K562 (cell line): ENCODE measurements at regions not wholly inside any gene's neighbourhood (a gene's known extent, or its start where the extent isn't known, plus 50 kb on each side); places are given as distances from the start of the nearest gene placed in this dataset.

Source experiments
- ATAC-seq: fragments of 200-7000 bp; cut with Tn5 transposase; 3 replicates; pipeline ENCODE4 v1.9.1; 2020; ENCODE audit warnings: moderate library complexity
- BruUV-seq: library from RNA; stranded (reverse); fragments of 400-500 nt; replicated peaks from 2 replicates; lab custom pipeline; 2021; lab: Mats Ljungman, UMichigan
- CTCF ChIA-PET: fragments of 300-600 bp; formaldehyde crosslinking; extraction: SDS; loops from one replicate; lab custom pipeline; 2021; ENCODE audit warnings: low intra/inter-chr PET ratio; lab: Yijun Ruan, JAX
- POLR2A ChIA-PET: fragments of 300-600, 350-650 bp; sonication (Branson Sonifier 250); formaldehyde crosslinking; extraction: SDS; loops from one replicate; lab custom pipeline; 2021; ENCODE audit warnings: antibody characterized with exemption, inconsistent platforms; lab: Yijun Ruan, JAX
- DNase-seq, 4 experiments: peaks; one replicate each; pipeline versions ENCODE4 v3.0.0 to v3.0.0-alpha.2; 2011 to 2018; ENCODE audit warnings: low spot score in 3 of 4, mixed read lengths in 3 of 4; ENCODE audit errors: extremely low read depth in 1 of 4
- FAIRE-seq: peaks from 2 replicates; lab custom pipeline; 2011; peaks lifted over from hg19 to GRCh38; lab: Jason Lieb, UNC
- H2AFZ ChIP-seq: 2 replicates; pipeline ENCODE4 v1.6.0; 2011; ENCODE audit warnings: low read depth, low read length, control low read depth, inconsistent platforms
- H3K27ac ChIP-seq: fragments of 200-600 bp; 3 replicates; pipeline ENCODE4 v1.8.0; 2011; ENCODE audit warnings: low read depth, mild to moderate bottlenecking, control low read depth, inconsistent platforms, low read length, moderate library complexity, mixed read lengths; ENCODE audit errors: extremely low read depth
- H3K27me3 ChIP-seq, 2 experiments: fragments of 300-600 bp in 1 of 2; 2 replicates in 1 of 2; 3 replicates in 1 of 2; pipeline versions ENCODE4 v1.6.0 to v1.8.0; 2011; ENCODE audit warnings: inconsistent platforms in 2 of 2, low read length in 2 of 2, mild to moderate bottlenecking in 1 of 2, mixed read lengths in 1 of 2, moderate library complexity in 1 of 2; ENCODE audit not compliant: control insufficient read depth in 2 of 2, insufficient read depth in 2 of 2
- H3K36me3 ChIP-seq: fragments of 300-600 bp; 3 replicates; pipeline ENCODE4 v1.8.0; 2011; ENCODE audit warnings: mild to moderate bottlenecking, low read length, inconsistent platforms; ENCODE audit not compliant: control insufficient read depth, insufficient read depth
- H3K4me1 ChIP-seq, 2 experiments: fragments of 200-600 bp in 1 of 2; replicated peaks in 1 of 2; 2 replicates in 1 of 2; 3 replicates in 1 of 2; pipeline versions ENCODE4 v1.5.1 to v1.8.0; 2011; ENCODE audit warnings: inconsistent platforms in 2 of 2, low read length in 2 of 2, mild to moderate bottlenecking in 1 of 2, mixed read lengths in 1 of 2, moderate library complexity in 1 of 2; ENCODE audit not compliant: control insufficient read depth in 2 of 2, insufficient read depth in 2 of 2
- H3K4me2 ChIP-seq: 2 replicates; pipeline ENCODE4 v1.6.1; 2011; ENCODE audit warnings: low read length, control low read depth, inconsistent platforms, mixed read lengths; ENCODE audit not compliant: insufficient read depth
- H3K4me3 ChIP-seq: fragments of 200-600 bp; sonication (generic), shearing (Covaris generic); 2 replicates; pipeline ENCODE4 v1.5.1; 2016; ENCODE audit warnings: control low read depth, inconsistent platforms
- H3K79me2 ChIP-seq: fragments of 200-600 bp; 3 replicates; pipeline ENCODE4 v1.8.0; 2011; ENCODE audit warnings: low read length, inconsistent platforms; ENCODE audit not compliant: control insufficient read depth, insufficient read depth
- H3K9ac ChIP-seq, 2 experiments: 2 replicates each; pipeline versions ENCODE4 v1.6.0 to v1.6.1; 2011; ENCODE audit warnings: low read depth in 2 of 2, low read length in 2 of 2, control low read depth in 1 of 2, inconsistent platforms in 1 of 2, mild to moderate bottlenecking in 1 of 2, mixed read lengths in 1 of 2; ENCODE audit not compliant: insufficient read depth in 1 of 2
- H3K9me1 ChIP-seq: one replicate; pipeline ENCODE4 v1.6.0; 2011; ENCODE audit warnings: inconsistent platforms, mild to moderate bottlenecking, low read length, moderate library complexity; ENCODE audit not compliant: control insufficient read depth, insufficient read depth
- H3K9me3 ChIP-seq: replicated peaks from 2 replicates; pipeline ENCODE4 v1.5.1; 2011; ENCODE audit warnings: low read depth, low read length, inconsistent platforms; ENCODE audit not compliant: control insufficient read depth, insufficient read depth
- H4K20me1 ChIP-seq: replicated peaks from 2 replicates; pipeline ENCODE4 v1.6.1; 2011; ENCODE audit warnings: low read length, inconsistent platforms, mixed read lengths; ENCODE audit not compliant: control insufficient read depth, insufficient read depth
- BRD4 ChIP-seq: fragments of 200-600 bp; sonication (generic); IDR thresholded peaks from 2 replicates; pipeline ENCODE4 v1.6.1; 2017; ENCODE audit warnings: inconsistent platforms
- CBX2 ChIP-seq: fragments of 200-600 bp; sonication (generic); IDR thresholded peaks from one replicate; pipeline ENCODE4 v1.6.1; 2012; ENCODE audit warnings: mild to moderate bottlenecking, low read length, inconsistent platforms; ENCODE audit not compliant: insufficient read depth, poor library complexity, severe bottlenecking
- CREB5 ChIP-seq: fragments of 250-450 bp; sonication (Bioruptor Pico); IDR thresholded peaks from 2 replicates; pipeline ENCODE4 v1.5.0; 2020; ENCODE audit warnings: mild to moderate bottlenecking
- DNMT1 ChIP-seq: fragments of 450-650 bp; IDR thresholded peaks from 2 replicates; pipeline ENCODE4 v1.6.1; 2016; ENCODE audit warnings: antibody characterized with exemption, mild to moderate bottlenecking
- FOXK1 ChIP-seq: sonication (generic); formaldehyde crosslinking; IDR thresholded peaks from 2 replicates; pipeline ENCODE4 v1.8.0; 2022; ENCODE audit warnings: missing genetic modification reagents, mild to moderate bottlenecking, borderline replicate concordance
- FOXK2 ChIP-seq, 2 experiments: fragments of 450-650 bp; IDR thresholded peaks in 1 of 2; conservative IDR thresholded peaks in 1 of 2; 2 replicates each; pipeline ENCODE4 v1.6.1; 2016; ENCODE audit warnings: low read depth in 2 of 2, mild to moderate bottlenecking in 1 of 2
- KDM5B ChIP-seq: fragments of 200-600 bp; sonication (generic); IDR thresholded peaks from 2 replicates; pipeline ENCODE4 v1.6.1; 2012; ENCODE audit warnings: low read depth, mild to moderate bottlenecking, moderate library complexity, low read length, control low read depth, inconsistent platforms; ENCODE audit not compliant: insufficient replicate concordance
- MAX ChIP-seq: sonication (generic); formaldehyde crosslinking; IDR thresholded peaks from 2 replicates; pipeline ENCODE4 v1.9.0; 2022; ENCODE audit warnings: mild to moderate bottlenecking, missing genetic modification reagents
- NR1H2 ChIP-seq: sonication (generic); formaldehyde crosslinking; IDR thresholded peaks from 2 replicates; pipeline ENCODE4 v1.4.0; 2020; ENCODE audit warnings: mild to moderate bottlenecking, missing genetic modification reagents
- PHF8 ChIP-seq: fragments of 200-600 bp; sonication (generic); IDR thresholded peaks from 2 replicates; pipeline ENCODE4 v1.6.1; 2012; ENCODE audit warnings: mixed run types, mild to moderate bottlenecking, inconsistent platforms, low read length, moderate library complexity, borderline replicate concordance
- RNF2 ChIP-seq: sonication (generic); IDR thresholded peaks from 2 replicates; pipeline ENCODE4 v1.6.1; 2016
- SRSF1 ChIP-seq: fragments of 200-400 bp; formaldehyde crosslinking; IDR thresholded peaks from 2 replicates; pipeline ENCODE4 v1.6.1; 2017; ENCODE audit warnings: mild to moderate bottlenecking, low read depth, low read length, moderate library complexity
- ZBTB1 ChIP-seq: sonication (generic); formaldehyde crosslinking; IDR thresholded peaks from 2 replicates; pipeline ENCODE4 v1.8.1; 2023; ENCODE audit warnings: missing genetic modification reagents, low read depth, mild to moderate bottlenecking, borderline replicate concordance
- ZNF561 ChIP-seq: fragments of 450-650 bp; formaldehyde crosslinking; conservative IDR thresholded peaks from 2 replicates; pipeline ENCODE4 v1.4.0; 2020; ENCODE audit warnings: mild to moderate bottlenecking, moderate library complexity
- ZNF584 ChIP-seq: fragments of 200-800 bp; sonication (Bioruptor generic); IDR thresholded peaks from 2 replicates; pipeline ENCODE4 v1.6.1; 2016; ENCODE audit warnings: low read depth, mild to moderate bottlenecking, missing genetic modification characterization, missing compliant biosample characterization
- ZNF75A ChIP-seq: fragments of 450-650 bp; formaldehyde crosslinking; IDR thresholded peaks from 2 replicates; pipeline ENCODE4 v1.4.0; 2020; ENCODE audit warnings: mild to moderate bottlenecking
- WGBS: fragments of 100-300 bp; shearing (Covaris generic); methylation state at CpG from one replicate; pipeline ENCODE4 v1.1.6; 2016; ENCODE audit warnings: low coverage, mixed read lengths; ENCODE audit not compliant: insufficient coverage; ENCODE audit errors: missing lambda C conversion rate; 5-methylcytosine and 5-hydroxymethylcytosine counted together
- in situ Hi-C: fragments of 300-500 bp; cut with MboI; formaldehyde crosslinking; loops from 4 replicates; pipeline ENCODE4 v1.15.0; 2018; ENCODE audit warnings: inconsistent platforms, mixed read lengths
- intact Hi-C: fragments of 100-400 bp; cut with micrococcal nuclease; formaldehyde crosslinking; loops from 2 replicates; pipeline ENCODE4 v1.14.2; 2022
- TF ChIP-seq, protein P1 (sequence below): sonication (generic); formaldehyde crosslinking; IDR thresholded peaks from 2 replicates; pipeline ENCODE4 v1.8.1; 2022; ENCODE audit warnings: missing genetic modification reagents
- TF ChIP-seq, protein P2 (sequence below): fragments of 250-450 bp; sonication (Bioruptor Pico); IDR thresholded peaks from 2 replicates; pipeline ENCODE4 v1.5.0; 2020; ENCODE audit warnings: mild to moderate bottlenecking, borderline replicate concordance

DNA sequence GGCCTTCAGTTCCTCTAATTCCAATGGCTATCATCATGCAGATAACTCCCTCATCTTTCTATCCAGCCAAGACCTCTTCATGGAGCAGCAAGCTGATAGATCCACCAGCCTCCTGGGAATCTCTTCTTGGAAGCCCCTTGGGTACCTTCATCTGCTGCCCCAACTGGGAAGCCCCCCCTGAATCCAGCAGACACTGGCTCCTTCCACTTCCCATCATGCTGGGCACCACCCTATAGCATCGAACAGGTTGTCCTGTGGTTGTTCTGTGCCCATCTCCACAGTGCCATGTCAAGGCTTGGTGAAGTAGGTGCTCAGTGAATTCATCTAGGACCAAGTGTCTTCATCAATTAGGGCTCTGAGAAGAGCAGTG lies 410.4 kb upstream of the KLF4 start:
- CTCF ChIA-PET = no interaction called here
- no peak for ATAC-seq
- no peak overlapping the region for H2AFZ ChIP-seq

More for the DNA sequence above, 410.4 kb upstream of the KLF4 start:
- H3K79me2 ChIP-seq = no peaks in the 10 kb centered on the region
- in situ Hi-C loops = no loop called here
- no peaks in the 10 kb centered on the region for H3K9me3 ChIP-seq
- no peaks in the 10 kb centered on the region for H3K36me3 ChIP-seq
- no peak overlapping the region for H3K4me3 ChIP-seq
- TF ChIP-seq CBX2 (no peak), BRD4 (no peak), CREB5 (no peak), ZNF75A (CRISPR knock-in tag) (no peak), MAX (CRISPR knock-in tag) (no peak), PHF8 (no peak), KDM5B (no peak), ZNF561 (CRISPR knock-in tag) (no peak), FOXK2 (conservative IDR thresholded peaks at IDR 0.05 in 1 of 2, IDR thresholded peaks at IDR 0.05 in 1 of 2; ENCODE audit: low read depth in 2 of 2) (no peak), ZNF584 (CRISPR knock-in tag) (no peak), FOXK1 (CRISPR knock-in tag) (no peak), ZBTB1 (CRISPR knock-in tag) (no peak), SRSF1 (no peak), DNMT1 (no peak), RNF2 (no peak), NR1H2 (CRISPR knock-in tag) (no peak)
- TF ChIP-seq, protein P1, sequence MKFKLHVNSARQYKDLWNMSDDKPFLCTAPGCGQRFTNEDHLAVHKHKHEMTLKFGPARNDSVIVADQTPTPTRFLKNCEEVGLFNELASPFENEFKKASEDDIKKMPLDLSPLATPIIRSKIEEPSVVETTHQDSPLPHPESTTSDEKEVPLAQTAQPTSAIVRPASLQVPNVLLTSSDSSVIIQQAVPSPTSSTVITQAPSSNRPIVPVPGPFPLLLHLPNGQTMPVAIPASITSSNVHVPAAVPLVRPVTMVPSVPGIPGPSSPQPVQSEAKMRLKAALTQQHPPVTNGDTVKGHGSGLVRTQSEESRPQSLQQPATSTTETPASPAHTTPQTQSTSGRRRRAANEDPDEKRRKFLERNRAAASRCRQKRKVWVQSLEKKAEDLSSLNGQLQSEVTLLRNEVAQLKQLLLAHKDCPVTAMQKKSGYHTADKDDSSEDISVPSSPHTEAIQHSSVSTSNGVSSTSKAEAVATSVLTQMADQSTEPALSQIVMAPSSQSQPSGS (CRISPR knock-in tag) = no peak
- TF ChIP-seq, protein P2, sequence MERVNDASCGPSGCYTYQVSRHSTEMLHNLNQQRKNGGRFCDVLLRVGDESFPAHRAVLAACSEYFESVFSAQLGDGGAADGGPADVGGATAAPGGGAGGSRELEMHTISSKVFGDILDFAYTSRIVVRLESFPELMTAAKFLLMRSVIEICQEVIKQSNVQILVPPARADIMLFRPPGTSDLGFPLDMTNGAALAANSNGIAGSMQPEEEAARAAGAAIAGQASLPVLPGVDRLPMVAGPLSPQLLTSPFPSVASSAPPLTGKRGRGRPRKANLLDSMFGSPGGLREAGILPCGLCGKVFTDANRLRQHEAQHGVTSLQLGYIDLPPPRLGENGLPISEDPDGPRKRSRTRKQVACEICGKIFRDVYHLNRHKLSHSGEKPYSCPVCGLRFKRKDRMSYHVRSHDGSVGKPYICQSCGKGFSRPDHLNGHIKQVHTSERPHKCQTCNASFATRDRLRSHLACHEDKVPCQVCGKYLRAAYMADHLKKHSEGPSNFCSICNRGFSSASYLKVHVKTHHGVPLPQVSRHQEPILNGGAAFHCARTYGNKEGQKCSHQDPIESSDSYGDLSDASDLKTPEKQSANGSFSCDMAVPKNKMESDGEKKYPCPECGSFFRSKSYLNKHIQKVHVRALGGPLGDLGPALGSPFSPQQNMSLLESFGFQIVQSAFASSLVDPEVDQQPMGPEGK (CRISPR knock-in tag) = no peak
- no peak overlapping the region for H3K9ac ChIP-seq
- WGBS = 0% methylated on average over 1 of the region's 1 CpG
- POLR2A ChIA-PET = no interaction called here
- BruUV-seq = no TSS peak
- H3K9me1 ChIP-seq = no peaks in the 10 kb centered on the region
- peaks cover 0 to 20% of the 10 kb centered on the region in 2 experiments; a peak in 2 of 5 replicates for H3K27me3 ChIP-seq
- DNase-seq = no peak
- H3K4me1 ChIP-seq = no peaks in the 10 kb centered on the region
- no peak for FAIRE-seq
- no peak overlapping the region for H3K27ac ChIP-seq
- H4K20me1 ChIP-seq = no peaks in the 10 kb centered on the region
- H3K4me2 ChIP-seq = no peak overlapping the region
- intact Hi-C loops = no loop called here
